Muscle layer of duodenum (tissue), 2 donors: ENCODE measurements at regions not wholly inside any gene's neighbourhood (a gene's known extent, or its start where the extent isn't known, plus 50 kb on each side); places are given as distances from the start of the nearest gene placed in this dataset.

Experiments
- H3K27ac ChIP-seq: one replicate; pipeline ENCODE4 v1.7.0; 2013; ENCODE audit warnings: mild to moderate bottlenecking, low read length
- H3K27me3 ChIP-seq: one replicate; pipeline ENCODE4 v1.7.0; 2013; ENCODE audit warnings: low read depth, mild to moderate bottlenecking, control low read depth, low read length
- H3K36me3 ChIP-seq, 2 donors: one replicate each; pipeline ENCODE4 v1.7.0; 2013; ENCODE audit warnings: low read length in 2 of 2, control low read depth in 1 of 2, mild to moderate bottlenecking in 1 of 2; ENCODE audit not compliant: insufficient read depth in 2 of 2, control insufficient read depth in 1 of 2
- H3K4me1 ChIP-seq, 2 donors: one replicate each; pipeline ENCODE4 v1.7.0; 2013; ENCODE audit warnings: low read length in 2 of 2, mild to moderate bottlenecking in 2 of 2, control low read depth in 1 of 2, moderate library complexity in 1 of 2; ENCODE audit not compliant: insufficient read depth in 2 of 2, control insufficient read depth in 1 of 2
- H3K4me3 ChIP-seq, 2 donors: one replicate each; pipeline ENCODE4 v1.7.0; 2013; ENCODE audit warnings: low read length in 2 of 2, low read depth in 1 of 2, mild to moderate bottlenecking in 1 of 2
- H3K9me3 ChIP-seq, 2 donors: one replicate each; pipeline ENCODE4 v1.7.0; 2013; ENCODE audit warnings: low read length in 2 of 2, control low read depth in 1 of 2, mild to moderate bottlenecking in 1 of 2; ENCODE audit not compliant: control insufficient read depth in 1 of 2
- donor health status: healthy.

GRCh38 chr3:161969867-161970266 is 473.3 kb downstream of the OTOL1 start:
- Histone ChIP-seq H3K4me1 (no peaks in the 10 kb centered on the region), H3K36me3 (no peaks in the 10 kb centered on the region), H3K9me3 (no peaks in the 10 kb centered on the region), H3K4me3 (no peak overlapping the region), H3K27ac (no peak overlapping the region), H3K27me3 (no peaks in the 10 kb centered on the region)

GRCh38 chr3:161975201-161975600 is 478.6 kb downstream of the OTOL1 start:
- no peaks in the 10 kb centered on the region for H3K27me3 ChIP-seq
- no peak overlapping the region for H3K4me3 ChIP-seq
- H3K27ac ChIP-seq, result no peak overlapping the region
- H3K4me1 ChIP-seq, result no peaks in the 10 kb centered on the region
- H3K9me3 ChIP-seq, result no peaks in the 10 kb centered on the region
- H3K36me3 ChIP-seq, result no peaks in the 10 kb centered on the region

- no peaks in the 10 kb centered on the region for H3K4me1 ChIP-seq
- H3K27ac ChIP-seq, result no peak overlapping the region
- H3K27me3 ChIP-seq, result no peaks in the 10 kb centered on the region
- no peaks in the 10 kb centered on the region for H3K9me3 ChIP-seq
- no peaks in the 10 kb centered on the region for H3K36me3 ChIP-seq
- H3K4me3 ChIP-seq, result no peak overlapping the region
Observed at GRCh38 chr3:161977063-161977462, 480.5 kb downstream of the OTOL1 start.

GRCh38 chr3:161977850-161978249 is 481.2 kb downstream of the OTOL1 start:
- H3K27ac ChIP-seq, result no peak overlapping the region
- no peaks in the 10 kb centered on the region for H3K36me3 ChIP-seq
- H3K4me3 ChIP-seq, result no peak overlapping the region
- no peaks in the 10 kb centered on the region for H3K4me1 ChIP-seq
- H3K9me3 ChIP-seq, result no peaks in the 10 kb centered on the region
- H3K27me3 ChIP-seq, result no peaks in the 10 kb centered on the region

GRCh38 chr3:161987933-161988332 is 491.3 kb downstream of the OTOL1 start:
- no peak overlapping the region for H3K4me3 ChIP-seq
- no peaks in the 10 kb centered on the region for H3K4me1 ChIP-seq
- no peaks in the 10 kb centered on the region for H3K36me3 ChIP-seq
- H3K27ac ChIP-seq, result no peak overlapping the region
- no peaks in the 10 kb centered on the region for H3K27me3 ChIP-seq
- no peaks in the 10 kb centered on the region for H3K9me3 ChIP-seq

GRCh38 chr3:161989012-161989411 is 492.4 kb downstream of the OTOL1 start:
- Histone ChIP-seq H3K27ac (no peak overlapping the region), H3K9me3 (no peaks in the 10 kb centered on the region), H3K4me3 (no peak overlapping the region), H3K36me3 (no peaks in the 10 kb centered on the region), H3K4me1 (no peaks in the 10 kb centered on the region), H3K27me3 (no peaks in the 10 kb centered on the region)

- Histone ChIP-seq H3K36me3 (no peaks in the 10 kb centered on the region), H3K4me3 (no peak overlapping the region), H3K27me3 (no peaks in the 10 kb centered on the region), H3K9me3 (no peaks in the 10 kb centered on the region), H3K27ac (no peak overlapping the region), H3K4me1 (no peaks in the 10 kb centered on the region)
Observed at GRCh38 chr3:161990036-161990435, 493.4 kb downstream of the OTOL1 start.

- Histone ChIP-seq H3K36me3 (no peaks in the 10 kb centered on the region), H3K27me3 (no peaks in the 10 kb centered on the region), H3K9me3 (no peaks in the 10 kb centered on the region), H3K27ac (no peak overlapping the region), H3K4me3 (no peak overlapping the region), H3K4me1 (no peaks in the 10 kb centered on the region)
Observed at GRCh38 chr3:161991901-161992540, 495.4 kb downstream of the OTOL1 start.

GRCh38 chr3:161999846-162000245 is 503.2 kb downstream of the OTOL1 start:
- Histone ChIP-seq H3K4me1 (no peaks in the 10 kb centered on the region), H3K4me3 (no peak overlapping the region), H3K27me3 (no peaks in the 10 kb centered on the region), H3K27ac (no peak overlapping the region), H3K9me3 (peaks cover 6 to 8% of the 10 kb centered on the region in 2 donors), H3K36me3 (no peaks in the 10 kb centered on the region)

GRCh38 chr3:162007722-162008121 is 511.1 kb downstream of the OTOL1 start:
- no peaks in the 10 kb centered on the region for H3K36me3 ChIP-seq
- no peak overlapping the region for H3K4me3 ChIP-seq
- no peak overlapping the region for H3K27ac ChIP-seq
- no peaks in the 10 kb centered on the region for H3K27me3 ChIP-seq
- H3K4me1 ChIP-seq, result no peaks in the 10 kb centered on the region
- H3K9me3 ChIP-seq, result no peaks in the 10 kb centered on the region

- H3K9me3 ChIP-seq, result no peaks in the 10 kb centered on the region
- H3K4me1 ChIP-seq, result no peaks in the 10 kb centered on the region
- H3K27ac ChIP-seq, result no peak overlapping the region
- H3K4me3 ChIP-seq, result no peak overlapping the region
- H3K27me3 ChIP-seq, result no peaks in the 10 kb centered on the region
- no peaks in the 10 kb centered on the region for H3K36me3 ChIP-seq
Observed at GRCh38 chr3:162012633-162013032, 516.0 kb downstream of the OTOL1 start.

- no peaks in the 10 kb centered on the region for H3K4me1 ChIP-seq
- no peak overlapping the region for H3K4me3 ChIP-seq
- H3K27ac ChIP-seq, result no peak overlapping the region
- no peaks in the 10 kb centered on the region for H3K27me3 ChIP-seq
- no peaks in the 10 kb centered on the region for H3K36me3 ChIP-seq
- no peaks in the 10 kb centered on the region for H3K9me3 ChIP-seq
Observed at GRCh38 chr3:162014284-162014683, 517.7 kb downstream of the OTOL1 start.
